T-helper 17 cell (primary cell): ENCODE measurements at regions not wholly inside any gene's neighbourhood (a gene's known extent, or its start where the extent isn't known, plus 50 kb on each side); places are given as distances from the start of the nearest gene placed in this dataset.

ENCODE experiments used
- ATAC-seq: fragments of 150-1000 bp; cut with Tn5 transposase; 2 replicates; pipeline ENCODE4 v1.10.0; 2021; ENCODE audit warnings: mild to moderate bottlenecking, moderate library complexity
- DNase-seq, 3 donors: peaks; one replicate each; pipeline versions ENCODE4 v3.0.0 to v3.0.0-alpha.2; 2020 to 2021
- H3K9me3 ChIP-seq: one replicate; pipeline ENCODE4 v1.7.0; 2013; ENCODE audit warnings: low read length, mild to moderate bottlenecking; ENCODE audit not compliant: control insufficient read depth, poor library complexity, severe bottlenecking
- H3K27ac Mint-ChIP-seq: one replicate; pipeline ENCODE4 v1.8.0; 2022; ENCODE audit warnings: mild to moderate bottlenecking, moderate library complexity, mixed read lengths
- H3K27me3 Mint-ChIP-seq: one replicate; pipeline ENCODE4 v1.8.0; 2022; ENCODE audit warnings: mixed read lengths
- H3K36me3 Mint-ChIP-seq: one replicate; pipeline ENCODE4 v1.8.0; 2022; ENCODE audit warnings: low read depth, mixed read lengths
- H3K4me1 Mint-ChIP-seq: one replicate; pipeline ENCODE4 v1.8.0; 2022; ENCODE audit warnings: mild to moderate bottlenecking, mixed read lengths
- H3K4me3 Mint-ChIP-seq: one replicate; pipeline ENCODE4 v1.8.0; 2022; ENCODE audit warnings: mild to moderate bottlenecking, moderate library complexity, mixed read lengths

- Mint-ChIP-seq H3K4me1 (no peaks in the 10 kb centered on the region), H3K36me3 (no peaks in the 10 kb centered on the region), H3K4me3 (no peak overlapping the region), H3K27me3 (peaks cover 28% of the 10 kb centered on the region), H3K27ac (no peak overlapping the region)
- ATAC-seq = no peak
- no peaks in the 10 kb centered on the region for H3K9me3 ChIP-seq
- no peak for DNase-seq
Measured at GRCh38 chr6:170483413-170483812, 69.7 kb downstream of the PSMB1 start.

- Mint-ChIP-seq H3K4me3 (no peak overlapping the region), H3K36me3 (peaks cover 3% of the 10 kb centered on the region), H3K4me1 (no peaks in the 10 kb centered on the region), H3K27me3 (peaks cover 49% of the 10 kb centered on the region), H3K27ac (no peak overlapping the region)
- DNase-seq (no peak), ATAC-seq (no peak)
- H3K9me3 ChIP-seq = no peaks in the 10 kb centered on the region
Measured at GRCh38 chr6:170480050-170480692, 72.9 kb downstream of the PSMB1 start.

- Mint-ChIP-seq H3K27me3 (peaks cover 49% of the 10 kb centered on the region), H3K27ac (no peak overlapping the region), H3K4me1 (no peaks in the 10 kb centered on the region), H3K4me3 (no peak overlapping the region), H3K36me3 (peaks cover 3% of the 10 kb centered on the region)
- H3K9me3 ChIP-seq = no peaks in the 10 kb centered on the region
- no peak for ATAC-seq
- no peak for DNase-seq
Measured at GRCh38 chr6:170476360-170476759, 76.7 kb downstream of the PSMB1 start.

- ATAC-seq = no peak
- Mint-ChIP-seq H3K27ac (no peak overlapping the region), H3K36me3 (peaks cover 3% of the 10 kb centered on the region), H3K4me1 (no peaks in the 10 kb centered on the region), H3K27me3 (peaks cover 40% of the 10 kb centered on the region), H3K4me3 (no peak overlapping the region)
- DNase-seq = no peak
- no peaks in the 10 kb centered on the region for H3K9me3 ChIP-seq
Measured at GRCh38 chr6:170475118-170475517, 78.0 kb downstream of the PSMB1 start.

- Mint-ChIP-seq H3K27ac (no peak overlapping the region), H3K4me3 (no peak overlapping the region), H3K27me3 (peaks cover 40% of the 10 kb centered on the region), H3K36me3 (peaks cover 3% of the 10 kb centered on the region), H3K4me1 (no peaks in the 10 kb centered on the region)
- ATAC-seq (no peak), DNase-seq (no peak)
- no peaks in the 10 kb centered on the region for H3K9me3 ChIP-seq
Measured at GRCh38 chr6:170473801-170474200, 79.3 kb downstream of the PSMB1 start.

GRCh38 chr6:170473301-170473717 is 79.8 kb downstream of the PSMB1 start:
- Mint-ChIP-seq H3K27ac (no peak overlapping the region), H3K36me3 (peaks cover 3% of the 10 kb centered on the region), H3K27me3 (peaks cover 39% of the 10 kb centered on the region), H3K4me3 (no peak overlapping the region), H3K4me1 (no peaks in the 10 kb centered on the region)
- no peak for ATAC-seq
- DNase-seq = no peak
- no peaks in the 10 kb centered on the region for H3K9me3 ChIP-seq

- Mint-ChIP-seq H3K27ac (no peak overlapping the region), H3K4me3 (no peak overlapping the region), H3K4me1 (no peaks in the 10 kb centered on the region), H3K27me3 (peaks cover 20% of the 10 kb centered on the region), H3K36me3 (no peaks in the 10 kb centered on the region)
- no peak for DNase-seq
- ATAC-seq = no peak
- H3K9me3 ChIP-seq = no peaks in the 10 kb centered on the region
Measured at GRCh38 chr6:170471491-170471890, 81.6 kb downstream of the PSMB1 start.

GRCh38 chr6:170470734-170471133 is 82.4 kb downstream of the PSMB1 start:
- H3K4me3 Mint-ChIP-seq = no peak overlapping the region
- H3K9me3 ChIP-seq = no peaks in the 10 kb centered on the region
- no peak overlapping the region for H3K27ac Mint-ChIP-seq
- DNase-seq (no peak), ATAC-seq (no peak)
- H3K27me3 Mint-ChIP-seq = peaks cover 17% of the 10 kb centered on the region
- H3K4me1 Mint-ChIP-seq = no peaks in the 10 kb centered on the region
- H3K36me3 Mint-ChIP-seq = no peaks in the 10 kb centered on the region

- H3K4me3 Mint-ChIP-seq = no peak overlapping the region
- DNase-seq = no peak
- no peak for ATAC-seq
Measured at GRCh38 chr6:170464524-170464979, 88.6 kb downstream of the PSMB1 start.

GRCh38 chr6:170464080-170464479 is 89.0 kb downstream of the PSMB1 start:
- Mint-ChIP-seq H3K4me1 (peaks cover 4% of the 10 kb centered on the region), H3K36me3 (no peaks in the 10 kb centered on the region), H3K4me3 (no peak overlapping the region), H3K27me3 (peaks cover 23% of the 10 kb centered on the region), H3K27ac (no peak overlapping the region)
- no peaks in the 10 kb centered on the region for H3K9me3 ChIP-seq
- ATAC-seq (no peak), DNase-seq (no peak)

More at GRCh38 chr6:170464524-170464979, 88.6 kb downstream of the PSMB1 start:
- no peak overlapping the region for H3K27ac Mint-ChIP-seq
- H3K4me1 Mint-ChIP-seq = peaks cover 1% of the 10 kb centered on the region
- H3K9me3 ChIP-seq = no peaks in the 10 kb centered on the region
- H3K36me3 Mint-ChIP-seq = no peaks in the 10 kb centered on the region
- H3K27me3 Mint-ChIP-seq = peaks cover 20% of the 10 kb centered on the region

GRCh38 chr6:170463101-170463721 is 89.9 kb downstream of the PSMB1 start:
- H3K9me3 ChIP-seq = no peaks in the 10 kb centered on the region
- Mint-ChIP-seq H3K27ac (no peak overlapping the region), H3K36me3 (no peaks in the 10 kb centered on the region), H3K27me3 (peaks cover 23% of the 10 kb centered on the region), H3K4me1 (peaks cover 4% of the 10 kb centered on the region), H3K4me3 (no peak overlapping the region)
- ATAC-seq (no peak), DNase-seq (no peak)

GRCh38 chr6:170462366-170463020 is 90.6 kb downstream of the PSMB1 start:
- Mint-ChIP-seq H3K4me1 (peaks cover 4% of the 10 kb centered on the region), H3K27me3 (peaks cover 23% of the 10 kb centered on the region), H3K27ac (no peak overlapping the region), H3K36me3 (no peaks in the 10 kb centered on the region), H3K4me3 (no peak overlapping the region)
- H3K9me3 ChIP-seq = no peaks in the 10 kb centered on the region
- DNase-seq (no peak), ATAC-seq (no peak)

- Mint-ChIP-seq H3K36me3 (no peaks in the 10 kb centered on the region), H3K27me3 (peaks cover 23% of the 10 kb centered on the region), H3K27ac (no peak overlapping the region), H3K4me3 (no peak overlapping the region), H3K4me1 (peaks cover 4% of the 10 kb centered on the region)
- ATAC-seq (no peak), DNase-seq (no peak)
- no peaks in the 10 kb centered on the region for H3K9me3 ChIP-seq
Measured at GRCh38 chr6:170461556-170462365, 91.3 kb downstream of the PSMB1 start.
